Muscle layer of duodenum (tissue), 2 donors: ENCODE measurements at regions not wholly inside any gene's neighbourhood (a gene's known extent, or its start where the extent isn't known, plus 50 kb on each side); places are given as distances from the start of the nearest gene placed in this dataset.

ENCODE experiments used
- H3K27ac ChIP-seq: one replicate; pipeline ENCODE4 v1.7.0; 2013; ENCODE audit warnings: mild to moderate bottlenecking, low read length
- H3K27me3 ChIP-seq: one replicate; pipeline ENCODE4 v1.7.0; 2013; ENCODE audit warnings: low read depth, mild to moderate bottlenecking, control low read depth, low read length
- H3K36me3 ChIP-seq, 2 donors: one replicate each; pipeline ENCODE4 v1.7.0; 2013; ENCODE audit warnings: low read length in 2 of 2, control low read depth in 1 of 2, mild to moderate bottlenecking in 1 of 2; ENCODE audit not compliant: insufficient read depth in 2 of 2, control insufficient read depth in 1 of 2
- H3K4me1 ChIP-seq, 2 donors: one replicate each; pipeline ENCODE4 v1.7.0; 2013; ENCODE audit warnings: low read length in 2 of 2, mild to moderate bottlenecking in 2 of 2, control low read depth in 1 of 2, moderate library complexity in 1 of 2; ENCODE audit not compliant: insufficient read depth in 2 of 2, control insufficient read depth in 1 of 2
- H3K4me3 ChIP-seq, 2 donors: one replicate each; pipeline ENCODE4 v1.7.0; 2013; ENCODE audit warnings: low read length in 2 of 2, low read depth in 1 of 2, mild to moderate bottlenecking in 1 of 2
- H3K9me3 ChIP-seq, 2 donors: one replicate each; pipeline ENCODE4 v1.7.0; 2013; ENCODE audit warnings: low read length in 2 of 2, control low read depth in 1 of 2, mild to moderate bottlenecking in 1 of 2; ENCODE audit not compliant: control insufficient read depth in 1 of 2
- donor health status: healthy.

DNA sequence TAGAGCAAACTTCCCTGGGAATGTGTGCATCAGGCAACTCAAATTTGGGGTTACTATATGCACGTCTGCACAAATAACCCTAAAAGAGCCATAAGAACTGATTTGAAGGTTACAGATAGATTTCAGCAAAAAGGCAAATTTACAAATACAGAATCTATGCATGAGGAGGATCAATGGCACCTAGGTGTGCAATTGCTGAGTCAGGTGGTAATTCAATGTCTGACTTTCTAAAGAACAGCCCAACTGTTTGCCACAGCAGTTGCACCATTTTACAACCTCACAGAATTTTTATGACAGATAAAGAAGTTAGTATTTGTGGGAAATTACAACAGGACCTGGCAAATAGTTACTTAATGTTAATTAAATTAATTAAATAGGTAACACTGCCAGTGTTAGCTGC, 405.5 kb downstream of the TMEM114 start:
- H3K27ac ChIP-seq: no peak overlapping the region
- H3K4me3 ChIP-seq: no peak overlapping the region
- H3K27me3 ChIP-seq: no peaks in the 10 kb centered on the region
- no peaks in the 10 kb centered on the region for H3K4me1 ChIP-seq
- H3K36me3 ChIP-seq: no peaks in the 10 kb centered on the region
- H3K9me3 ChIP-seq: peaks cover 0 to 2% of the 10 kb centered on the region in 2 donors

- no peaks in the 10 kb centered on the region for H3K36me3 ChIP-seq
- H3K4me1 ChIP-seq: no peaks in the 10 kb centered on the region
- no peaks in the 10 kb centered on the region for H3K27me3 ChIP-seq
- no peak overlapping the region for H3K4me3 ChIP-seq
- H3K27ac ChIP-seq: no peak overlapping the region
- peaks cover 0 to 2% of the 10 kb centered on the region in 2 donors for H3K9me3 ChIP-seq
These were observed 406.9 kb downstream of the TMEM114 start for GRCh38 chr16:8183176-8184099.

- Histone ChIP-seq H3K9me3 (peaks cover 0 to 2% of the 10 kb centered on the region in 2 donors), H3K27me3 (no peaks in the 10 kb centered on the region), H3K27ac (no peak overlapping the region), H3K4me3 (no peak overlapping the region), H3K4me1 (no peaks in the 10 kb centered on the region), H3K36me3 (no peaks in the 10 kb centered on the region)
These were observed 407.6 kb downstream of the TMEM114 start for GRCh38 chr16:8182761-8183160.

DNA sequence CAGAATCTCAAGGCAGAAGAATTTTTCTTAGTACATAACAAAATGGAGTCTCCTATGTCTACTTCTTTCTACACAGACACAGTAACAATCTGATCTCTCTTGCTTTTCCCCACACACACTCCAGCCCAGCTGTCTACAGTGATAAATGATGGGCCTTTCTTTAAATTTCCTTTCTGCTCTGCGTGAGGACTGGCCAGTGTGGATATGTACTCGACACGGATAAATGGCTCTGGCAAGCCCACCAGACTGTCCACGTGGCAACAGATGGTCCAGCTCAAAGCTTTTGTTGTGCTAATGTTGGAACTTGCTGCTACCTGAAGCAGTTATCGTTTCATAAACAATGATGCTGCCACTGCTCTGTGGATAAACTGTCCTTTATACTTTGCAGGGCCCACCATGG, 410.7 kb downstream of the TMEM114 start:
- Histone ChIP-seq H3K9me3 (peaks cover 0 to 2% of the 10 kb centered on the region in 2 donors), H3K27ac (no peak overlapping the region), H3K4me3 (no peak overlapping the region), H3K36me3 (no peaks in the 10 kb centered on the region), H3K4me1 (no peaks in the 10 kb centered on the region), H3K27me3 (no peaks in the 10 kb centered on the region)

DNA sequence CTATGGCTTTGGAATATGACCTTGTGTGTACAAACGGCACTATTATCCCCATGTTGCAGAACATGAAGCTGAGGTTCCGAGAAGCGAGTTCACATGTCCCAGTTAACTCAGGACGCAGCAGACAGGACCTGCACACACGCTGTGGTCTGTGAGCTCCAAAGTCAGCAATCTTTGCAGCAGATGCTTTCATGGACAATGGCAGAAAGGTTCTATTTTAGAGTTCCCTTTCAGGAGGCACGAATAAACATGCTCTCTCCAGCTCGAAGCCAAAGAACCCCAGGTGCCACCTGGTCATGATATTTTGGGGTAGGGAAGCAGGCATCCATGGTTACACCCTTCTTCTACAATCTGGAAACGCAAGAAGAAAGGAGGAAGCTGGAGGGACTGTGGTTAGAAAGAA, 412.0 kb downstream of the TMEM114 start:
- Histone ChIP-seq H3K27ac (no peak overlapping the region), H3K9me3 (no peaks in the 10 kb centered on the region), H3K4me3 (no peak overlapping the region), H3K4me1 (no peaks in the 10 kb centered on the region), H3K27me3 (no peaks in the 10 kb centered on the region), H3K36me3 (no peaks in the 10 kb centered on the region)

- no peak overlapping the region for H3K27ac ChIP-seq
- H3K4me3 ChIP-seq: no peak overlapping the region
- no peaks in the 10 kb centered on the region for H3K9me3 ChIP-seq
- no peaks in the 10 kb centered on the region for H3K27me3 ChIP-seq
- no peaks in the 10 kb centered on the region for H3K36me3 ChIP-seq
- no peaks in the 10 kb centered on the region for H3K4me1 ChIP-seq
These were observed 414.9 kb downstream of the TMEM114 start for GRCh38 chr16:8175411-8175810.

DNA sequence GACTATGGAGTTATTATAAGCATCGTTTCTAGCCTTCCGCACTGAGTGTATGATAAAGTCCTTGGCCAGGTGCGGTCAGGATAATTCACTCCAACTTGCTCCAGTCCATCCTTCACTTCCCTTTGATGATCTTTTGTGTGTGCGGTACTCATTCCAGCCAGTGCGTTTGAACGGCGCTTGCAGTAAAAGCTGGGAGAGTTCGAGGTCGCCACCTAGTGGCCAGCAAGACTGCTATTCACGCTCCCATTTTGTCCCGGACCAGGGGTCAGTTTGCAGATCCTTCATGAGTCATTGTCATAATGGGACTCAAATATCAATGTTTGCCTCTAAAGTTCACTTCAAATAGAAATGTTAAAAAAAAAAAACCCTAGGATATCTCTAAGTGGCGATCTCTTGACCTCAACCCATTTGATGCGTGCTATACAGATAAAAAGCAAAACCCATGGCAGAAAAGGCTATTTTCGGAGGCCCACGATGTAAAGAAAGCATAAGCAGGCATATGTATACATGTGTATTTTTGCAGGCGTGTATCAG, 417.1 kb downstream of the TMEM114 start:
- Histone ChIP-seq H3K4me1 (no peaks in the 10 kb centered on the region), H3K9me3 (no peaks in the 10 kb centered on the region), H3K36me3 (no peaks in the 10 kb centered on the region), H3K27me3 (no peaks in the 10 kb centered on the region), H3K27ac (no peak overlapping the region), H3K4me3 (no peak overlapping the region)

- Histone ChIP-seq H3K4me1 (no peaks in the 10 kb centered on the region), H3K36me3 (no peaks in the 10 kb centered on the region), H3K9me3 (no peaks in the 10 kb centered on the region), H3K4me3 (no peak overlapping the region), H3K27ac (no peak overlapping the region), H3K27me3 (no peaks in the 10 kb centered on the region)
These were observed 417.8 kb downstream of the TMEM114 start for GRCh38 chr16:8172551-8172950.

- Histone ChIP-seq H3K27ac (no peak overlapping the region), H3K4me3 (no peak overlapping the region), H3K36me3 (no peaks in the 10 kb centered on the region), H3K4me1 (no peaks in the 10 kb centered on the region), H3K27me3 (no peaks in the 10 kb centered on the region), H3K9me3 (peaks cover 0 to 4% of the 10 kb centered on the region in 2 donors)
These were observed 422.3 kb downstream of the TMEM114 start for GRCh38 chr16:8168016-8168415.

- Histone ChIP-seq H3K4me1 (no peaks in the 10 kb centered on the region), H3K36me3 (no peaks in the 10 kb centered on the region), H3K27ac (no peak overlapping the region), H3K27me3 (no peaks in the 10 kb centered on the region), H3K9me3 (peaks cover 0 to 4% of the 10 kb centered on the region in 2 donors), H3K4me3 (no peak overlapping the region)
These were observed 422.9 kb downstream of the TMEM114 start for GRCh38 chr16:8167436-8167835.

DNA sequence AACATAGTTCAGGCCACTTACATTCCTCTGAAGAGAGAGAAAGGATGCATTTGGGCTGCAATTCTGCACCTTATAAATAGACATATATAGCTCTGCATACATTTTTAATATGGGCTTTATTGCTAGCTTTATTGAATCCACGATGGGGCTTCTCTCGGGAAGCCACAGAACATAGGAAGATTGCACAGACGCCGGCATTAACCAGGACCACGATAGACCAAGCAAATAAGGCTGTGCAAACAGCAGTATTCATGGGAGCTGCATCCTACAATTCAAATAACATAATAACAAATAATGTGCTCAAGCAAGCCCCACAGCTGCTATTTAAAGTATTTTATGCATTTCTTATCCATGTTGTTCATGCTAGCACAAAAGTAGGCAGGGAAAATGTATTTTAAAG, 432.3 kb downstream of the TMEM114 start:
- Histone ChIP-seq H3K36me3 (no peaks in the 10 kb centered on the region), H3K9me3 (peaks cover 0 to 8% of the 10 kb centered on the region in 2 donors), H3K27ac (no peak overlapping the region), H3K27me3 (no peaks in the 10 kb centered on the region), H3K4me3 (no peak overlapping the region), H3K4me1 (no peaks in the 10 kb centered on the region)
